HS-27A (cell line): ENCODE measurements at regions not wholly inside any gene's neighbourhood (a gene's known extent, or its start where the extent isn't known, plus 50 kb on each side); places are given as distances from the start of the nearest gene placed in this dataset.
A peak's percentile ranks its signal among the peaks of the same experiment; 100 is the strongest.

Experiments used
- DNase-seq: peaks from one replicate; pipeline ENCODE4 v3.0.0-alpha.2; 2012; ENCODE audit warnings: low read depth, missing footprints

DNA sequence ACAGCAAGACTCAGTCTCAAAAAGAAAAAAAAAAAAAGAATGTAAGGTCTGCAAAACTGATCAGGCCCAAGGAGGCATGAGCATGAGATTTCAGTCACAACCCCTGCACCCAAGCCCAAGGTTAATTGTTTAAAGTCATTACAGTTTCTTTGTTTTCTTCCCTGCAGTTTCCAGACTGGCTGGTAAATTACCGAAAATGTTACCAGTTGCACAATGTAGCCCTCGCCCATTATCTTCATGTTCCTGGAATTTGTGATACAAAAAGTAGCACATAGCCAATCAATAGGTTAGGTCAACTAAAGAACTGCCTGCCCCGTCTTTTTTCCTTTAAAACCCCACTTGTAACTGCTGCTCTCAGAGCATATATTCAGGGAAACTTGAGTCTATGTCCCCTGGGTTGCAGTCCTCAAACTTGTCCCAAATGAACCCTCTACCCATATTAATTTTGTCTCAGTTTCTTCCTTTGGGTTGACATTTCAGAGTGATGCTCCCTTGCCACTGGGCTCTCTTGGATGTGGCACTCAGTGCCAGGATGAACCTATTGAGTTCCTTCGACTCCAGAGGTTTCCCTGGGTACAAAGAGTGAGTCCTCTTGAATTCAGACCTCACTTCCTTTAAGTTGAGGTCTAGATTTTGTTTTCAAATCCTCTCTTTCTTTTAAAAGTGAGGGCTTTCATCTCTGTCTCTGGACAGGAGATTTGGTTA is 216.2 kb upstream of the HS6ST1 start:
- DNase-seq, result no peak

DNA sequence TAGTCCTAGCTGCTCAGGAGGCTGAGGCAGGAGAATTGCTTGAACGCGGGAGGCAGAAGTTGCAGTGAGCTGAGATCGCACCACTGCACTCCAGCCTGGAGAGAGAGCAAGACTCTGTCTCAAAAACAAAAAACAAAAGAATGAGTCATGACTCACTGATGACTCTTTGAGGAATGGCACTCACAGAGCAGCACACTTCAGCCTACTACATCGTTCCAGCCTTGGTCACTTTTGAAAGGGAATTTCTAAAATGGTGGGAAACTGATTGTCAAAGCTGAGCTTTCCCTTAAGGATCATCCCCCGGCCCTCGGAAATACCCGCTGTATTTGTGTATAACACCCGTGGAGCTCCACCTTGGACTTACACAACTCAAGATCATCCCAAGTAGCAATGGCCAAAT is 217.3 kb upstream of the HS6ST1 start:
- DNase-seq, result peak; percentile 91

DNA sequence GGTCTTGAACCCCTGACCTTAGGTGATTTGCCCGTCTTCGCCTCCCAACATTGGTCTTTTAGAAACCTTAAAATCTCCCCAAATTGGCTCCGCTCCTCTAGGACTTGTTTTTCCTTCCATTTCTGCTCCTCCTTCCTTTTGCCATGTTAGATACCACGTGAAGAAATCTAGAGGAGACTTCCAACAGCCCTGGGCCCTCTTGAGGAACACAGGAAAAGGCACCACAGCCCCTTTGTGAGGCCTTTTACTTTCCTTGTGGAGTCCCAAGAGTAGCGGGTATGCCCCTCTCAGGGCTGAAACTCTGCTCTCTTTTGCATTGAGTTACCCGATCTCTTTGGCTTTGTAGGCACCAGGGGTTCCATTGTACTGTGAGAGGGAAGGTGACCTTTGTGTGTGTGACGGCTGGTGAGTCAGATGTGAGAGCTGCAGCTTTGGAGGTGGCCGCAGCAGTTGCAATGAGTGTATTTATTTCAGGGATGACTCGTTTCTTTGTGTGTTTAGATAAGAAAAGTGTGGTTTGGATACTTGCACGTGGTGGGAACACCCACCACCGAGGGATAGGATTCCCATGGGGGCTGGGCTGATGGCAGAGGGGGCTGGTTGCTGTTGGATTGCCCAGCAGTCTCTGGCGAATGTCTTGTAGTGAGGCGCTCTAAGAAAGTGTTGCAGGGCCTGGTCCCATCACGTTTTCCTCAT is 218.4 kb upstream of the HS6ST1 start:
- DNase-seq, result peak; percentile 99

DNA sequence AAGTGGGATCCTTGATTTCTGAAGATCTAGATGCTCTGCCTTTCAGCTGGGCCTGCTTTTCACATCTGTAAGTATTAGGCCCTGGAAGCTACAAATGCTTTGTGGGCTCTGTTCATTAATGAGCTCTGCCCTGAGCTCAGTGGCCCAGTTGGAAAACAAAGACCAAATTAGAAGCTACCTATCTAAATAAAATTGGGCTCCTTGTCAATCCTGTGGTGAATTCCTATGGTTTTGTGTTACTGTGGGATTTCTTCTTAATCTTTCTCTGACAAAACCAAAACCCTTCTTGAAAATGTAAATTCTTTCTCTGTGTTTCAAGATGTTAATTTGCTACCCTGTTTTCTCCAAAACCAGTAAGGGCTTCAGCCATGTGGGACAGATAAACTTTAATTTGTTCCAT is 219.0 kb upstream of the HS6ST1 start:
- no peak for DNase-seq

DNA sequence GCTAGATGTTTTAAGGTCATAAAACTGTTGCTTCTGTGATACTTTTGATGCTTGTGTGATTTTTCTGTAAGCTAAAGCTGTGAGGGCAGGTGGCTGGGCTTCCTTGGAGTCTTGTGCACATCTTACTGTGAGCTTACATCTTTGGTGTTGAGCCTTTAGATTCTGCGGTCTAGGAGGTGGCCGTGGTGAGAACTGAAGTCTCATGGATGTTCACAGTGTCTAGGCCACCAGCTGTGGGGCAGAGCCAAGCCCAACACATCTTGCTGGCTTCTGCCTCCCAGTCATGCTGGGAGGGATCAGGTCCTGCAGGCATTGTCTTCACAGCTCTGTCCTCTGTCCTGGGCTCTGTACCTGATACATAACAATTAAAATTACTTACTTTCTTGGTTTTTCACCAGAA is 219.7 kb upstream of the HS6ST1 start:
- DNase-seq, result no peak

DNA sequence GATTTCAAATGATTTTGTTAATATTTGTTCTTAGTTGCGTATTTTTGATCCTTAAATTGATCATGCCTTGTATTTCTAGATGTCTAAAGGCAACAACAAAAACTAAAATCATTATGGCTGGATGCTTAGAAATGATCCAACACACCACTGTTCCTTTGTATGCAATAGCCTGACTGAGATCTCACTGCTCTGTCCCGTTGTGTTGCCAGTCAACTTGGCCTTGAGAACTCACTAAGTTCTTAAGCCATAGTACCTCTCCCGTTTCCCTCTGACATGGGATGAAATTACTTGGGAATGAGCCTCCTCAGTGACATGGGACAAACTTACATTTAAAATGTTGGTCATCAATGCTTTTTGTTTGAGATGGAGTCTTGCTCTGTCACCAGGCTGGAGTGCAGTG is 222.0 kb upstream of the HS6ST1 start:
- no peak for DNase-seq

DNA sequence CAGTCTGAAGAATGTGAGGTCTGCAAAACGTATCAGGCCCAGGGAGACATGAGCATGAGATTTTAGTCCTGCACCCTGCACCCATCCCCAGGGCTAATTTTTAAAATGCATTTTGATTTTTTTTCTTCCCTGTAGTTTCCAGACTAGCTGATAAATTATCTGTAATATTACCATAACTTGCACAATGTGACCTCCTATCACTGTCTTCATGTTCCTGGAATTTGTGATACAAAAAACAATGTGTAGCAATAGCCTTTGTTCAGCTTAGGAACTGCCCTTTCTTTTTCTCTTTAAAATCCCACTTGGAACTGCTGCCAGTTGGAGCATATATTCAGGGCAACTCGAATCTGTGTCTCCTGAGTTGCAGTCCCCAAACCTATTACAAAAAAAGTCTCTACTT is 222.8 kb upstream of the HS6ST1 start:
- no peak for DNase-seq

DNA sequence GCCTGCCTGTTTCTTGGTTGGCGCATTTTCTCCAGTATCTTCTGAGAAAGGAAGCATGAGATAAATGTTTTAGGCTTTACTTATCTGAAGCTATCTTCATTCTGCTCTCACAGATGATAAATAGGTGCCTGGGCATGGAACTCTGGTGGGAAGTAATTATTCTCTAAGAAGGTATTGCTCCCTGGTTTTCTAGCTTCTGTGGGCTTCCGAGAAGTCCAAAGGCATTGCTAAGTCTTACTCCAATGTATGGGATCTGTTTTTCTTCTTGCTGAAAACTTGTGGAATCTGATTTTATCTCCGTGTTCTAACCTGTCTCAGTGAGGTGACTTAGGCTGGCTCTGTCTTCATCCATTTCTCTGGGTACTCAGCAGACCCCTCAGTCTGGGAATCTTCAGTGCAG is 224.4 kb upstream of the HS6ST1 start:
- DNase-seq, result no peak

DNA sequence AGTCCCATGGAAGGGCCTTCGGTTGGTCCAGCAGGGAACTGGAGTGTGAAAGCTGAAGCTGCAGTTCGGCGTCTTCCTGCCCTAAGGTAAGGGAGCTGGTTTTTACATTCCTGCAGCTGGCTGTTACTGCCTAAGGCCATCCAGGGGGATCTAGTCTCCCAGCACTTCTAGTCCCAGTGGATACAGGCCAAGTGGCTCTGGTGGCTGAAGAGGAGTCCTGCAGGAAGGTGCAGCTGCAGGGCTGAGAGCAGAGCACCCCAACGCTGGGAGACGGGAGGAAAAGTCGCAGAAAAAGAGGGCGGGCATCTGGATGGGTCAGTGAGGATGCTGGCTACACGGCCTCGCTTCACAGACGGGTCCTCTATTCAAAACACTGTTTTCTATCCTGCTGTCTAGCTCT is 225.0 kb upstream of the HS6ST1 start:
- no peak for DNase-seq

DNA sequence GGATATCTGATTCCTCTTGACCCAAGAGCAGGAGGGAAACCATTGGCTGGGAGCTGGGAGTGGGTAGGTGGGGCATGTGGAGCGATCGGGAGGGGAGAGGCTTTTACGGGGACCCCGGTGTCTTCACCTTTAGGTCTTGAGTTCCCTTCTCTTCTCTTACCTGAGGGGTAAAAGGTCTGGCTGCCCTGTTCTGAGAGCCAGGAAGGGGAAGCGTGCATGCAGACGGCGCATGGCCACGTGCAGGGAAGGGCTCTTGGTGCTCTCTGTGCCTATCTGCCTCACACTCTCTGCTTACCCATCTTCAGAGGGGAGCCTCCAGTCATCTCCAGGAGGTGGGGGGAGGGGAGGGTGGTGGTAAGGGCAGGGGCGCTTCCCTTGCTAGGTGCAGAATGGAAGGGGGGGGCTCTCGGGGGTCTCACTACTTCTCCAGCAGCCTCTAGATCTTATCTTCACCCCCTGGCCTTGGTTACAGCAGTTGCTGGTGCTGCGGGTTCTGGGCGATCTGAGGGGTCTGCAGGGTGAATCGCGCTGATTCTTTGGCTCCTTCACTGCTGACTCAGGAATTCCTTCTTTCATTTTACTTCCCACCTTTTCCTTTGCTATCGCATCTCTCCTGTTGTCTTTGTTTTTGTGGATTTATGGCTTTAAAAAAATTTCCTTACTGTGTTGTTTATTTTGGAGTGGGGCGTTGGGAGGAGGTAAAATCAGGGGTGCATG is 225.8 kb upstream of the HS6ST1 start:
- no peak for DNase-seq

DNA sequence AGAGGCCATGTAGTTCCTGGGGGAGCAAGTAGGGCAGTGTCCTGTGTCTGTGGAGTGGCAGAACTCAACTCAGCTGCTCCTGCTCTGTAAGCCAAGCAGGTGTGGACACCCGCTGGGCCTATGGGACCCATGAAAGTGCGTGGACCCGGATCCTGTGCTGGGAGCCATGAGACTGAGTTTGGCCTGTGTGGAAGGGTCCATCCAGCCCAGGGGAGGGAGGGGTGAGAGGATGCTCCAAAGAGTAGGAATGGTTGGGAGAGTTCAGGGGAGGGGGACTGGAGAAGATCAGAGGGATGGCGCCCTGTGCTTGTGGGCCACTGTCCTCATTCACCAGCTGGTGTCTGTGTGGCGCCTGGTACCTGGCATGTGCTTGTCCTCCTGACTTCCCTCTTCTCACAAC is 226.4 kb upstream of the HS6ST1 start:
- no peak for DNase-seq

DNA sequence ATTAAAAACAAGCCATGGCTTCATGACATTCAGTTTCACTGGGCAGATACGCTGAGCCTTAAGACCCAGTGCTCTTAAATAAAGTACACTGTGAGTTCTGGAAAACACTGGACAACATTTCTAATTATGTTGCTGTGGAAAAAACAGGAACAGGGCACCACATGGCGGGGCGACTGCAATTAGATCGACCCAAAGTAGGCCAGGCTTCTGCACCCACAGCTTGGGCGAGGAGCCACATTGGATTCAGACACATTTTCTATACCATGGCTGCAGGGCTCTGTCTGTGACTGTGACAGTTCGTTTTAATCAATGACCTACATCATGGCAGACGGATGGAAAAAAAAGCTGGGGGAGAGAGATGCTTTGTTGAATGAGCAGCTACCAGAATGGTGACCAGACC is 227.2 kb upstream of the HS6ST1 start:
- no peak for DNase-seq

DNA sequence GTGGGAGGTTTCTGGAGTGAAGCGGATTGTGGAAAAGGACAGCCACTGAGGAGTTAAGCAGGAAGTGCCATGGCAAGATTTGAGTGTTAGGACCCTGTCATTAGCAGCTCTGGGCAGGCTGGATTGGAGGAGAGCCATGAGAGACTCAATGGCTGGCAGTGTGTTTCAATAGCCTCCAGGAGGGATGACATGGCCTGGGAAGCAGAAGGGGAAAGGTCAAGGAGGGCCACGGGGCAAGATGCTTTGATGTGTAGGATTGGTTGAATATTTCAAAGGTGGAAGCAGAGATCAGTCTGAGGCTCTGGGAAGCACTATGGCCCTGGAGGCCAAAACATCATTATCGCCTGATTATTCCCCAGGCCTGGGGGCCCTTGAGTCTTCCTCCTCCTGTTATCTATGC is 229.0 kb upstream of the HS6ST1 start:
- DNase-seq, result no peak

DNA sequence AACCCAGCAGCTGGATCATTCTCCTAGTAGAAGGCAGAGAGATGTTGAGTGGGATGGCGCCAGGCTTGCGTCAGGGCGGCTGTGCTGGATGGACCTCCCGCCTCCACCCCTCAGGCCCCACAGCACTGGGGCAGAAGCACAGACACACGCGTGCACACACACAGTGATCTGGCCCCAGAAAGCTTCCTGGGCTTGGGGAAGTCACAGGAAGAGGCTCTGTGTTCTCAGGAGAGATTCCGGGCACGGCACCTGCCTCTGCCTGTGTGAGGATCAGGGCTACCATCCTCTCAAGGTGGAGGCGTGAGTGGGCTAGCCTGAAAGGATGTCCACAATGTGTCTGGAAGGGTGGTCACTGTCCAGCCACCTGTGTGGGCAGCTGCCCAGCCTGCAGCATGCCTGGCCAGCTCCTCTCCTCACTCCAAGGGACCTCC is 229.8 kb upstream of the HS6ST1 start:
- DNase-seq, result no peak

DNA sequence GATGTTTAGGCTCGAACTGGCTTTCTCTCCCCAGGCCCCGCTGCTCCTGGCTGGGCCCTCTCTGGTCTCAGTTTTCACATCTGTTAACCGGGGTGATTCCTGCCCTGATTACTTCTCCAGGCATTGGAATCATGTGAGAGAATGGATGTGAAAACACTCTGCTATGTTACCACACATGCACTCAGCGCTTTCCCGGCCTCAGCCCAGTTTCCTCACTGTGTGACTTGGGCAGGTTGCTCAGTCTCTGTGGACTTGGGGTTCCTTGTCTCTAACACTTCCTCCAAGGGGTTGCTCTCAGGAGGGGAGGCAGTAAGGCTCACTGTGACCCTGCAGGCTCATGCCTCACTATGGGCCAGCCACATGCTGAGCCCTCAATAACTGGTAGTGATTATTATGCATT is 230.4 kb upstream of the HS6ST1 start:
- no peak for DNase-seq

DNA sequence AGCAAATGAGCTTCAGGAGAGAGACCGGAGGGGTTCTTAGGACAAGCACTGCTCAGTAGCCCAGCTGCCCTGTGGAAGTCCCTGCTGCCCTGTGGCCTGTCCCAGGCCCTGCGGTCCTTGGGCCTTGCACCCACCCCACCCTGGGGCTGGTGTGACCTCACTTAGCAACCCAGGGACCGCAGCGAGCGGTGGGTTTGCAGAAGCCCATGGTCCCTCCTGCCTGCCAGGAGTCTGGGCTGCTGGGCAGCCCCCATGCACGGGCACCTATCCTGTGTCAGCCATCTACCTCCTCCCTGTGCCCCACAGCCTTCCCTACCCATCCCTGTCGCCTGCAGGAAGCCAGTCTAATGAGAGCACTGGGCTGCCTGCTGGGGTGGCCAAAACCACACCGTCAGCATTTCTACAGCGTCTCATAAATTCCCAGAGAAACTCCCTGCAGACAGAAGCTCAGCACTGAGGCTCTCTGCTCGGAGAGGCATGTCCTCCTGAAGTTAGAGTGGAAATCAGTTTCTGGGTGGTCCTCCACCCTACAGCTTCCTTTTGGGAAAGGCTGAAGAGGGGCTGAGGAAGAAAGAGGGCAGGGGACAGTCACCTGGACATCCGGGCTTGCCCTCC is 231.1 kb upstream of the HS6ST1 start:
- no peak for DNase-seq

DNA sequence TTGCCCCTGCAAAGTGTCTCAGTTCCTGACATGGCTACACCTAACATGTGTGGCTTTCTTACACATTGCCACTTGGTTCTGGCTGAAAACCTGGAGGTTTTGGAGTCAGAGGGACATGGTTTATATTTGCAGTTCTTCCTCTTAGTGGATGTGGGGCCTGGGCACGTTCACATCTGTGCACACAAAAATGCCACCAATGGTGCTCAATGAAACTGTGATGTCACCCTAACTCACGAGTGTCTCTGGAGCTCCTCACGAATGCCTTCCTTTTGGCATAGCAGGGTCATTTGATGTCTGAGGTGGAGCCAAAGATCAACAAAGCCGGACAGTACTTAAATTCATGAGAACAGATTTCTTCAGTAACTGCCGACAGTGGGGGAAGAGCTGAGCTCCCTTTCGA is 231.7 kb upstream of the HS6ST1 start:
- no peak for DNase-seq

DNA sequence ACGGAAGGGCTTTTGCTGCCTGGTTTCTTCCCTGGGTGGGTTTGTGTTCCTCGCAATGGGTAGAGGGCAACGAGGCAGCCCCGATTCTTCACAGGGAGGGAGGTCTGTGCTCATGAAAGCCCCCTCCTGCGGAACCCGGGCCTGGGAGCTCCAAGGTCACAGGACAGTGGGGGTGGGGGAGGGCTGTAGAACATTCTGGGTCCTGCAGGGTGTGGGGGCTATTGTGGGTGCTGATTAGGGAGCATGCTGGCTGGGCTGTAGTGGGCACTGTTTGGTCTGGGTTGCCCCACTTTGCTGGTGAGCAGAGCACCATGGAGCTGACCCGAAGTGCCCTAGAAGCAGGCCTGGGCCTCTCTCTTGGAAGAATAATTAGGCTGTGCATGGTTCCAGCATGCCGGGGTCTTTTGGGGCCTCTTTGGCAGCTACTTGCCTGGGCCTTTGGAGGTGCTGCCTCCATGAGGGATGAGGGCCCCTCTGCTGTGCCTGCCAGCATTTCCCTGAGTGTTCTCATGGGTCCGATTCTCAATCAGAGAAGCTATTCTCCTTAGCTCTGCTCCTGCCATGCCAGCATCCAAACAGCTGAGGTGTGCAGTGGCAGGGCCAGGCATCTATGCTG is 232.2 kb upstream of the HS6ST1 start:
- DNase-seq, result no peak

DNA sequence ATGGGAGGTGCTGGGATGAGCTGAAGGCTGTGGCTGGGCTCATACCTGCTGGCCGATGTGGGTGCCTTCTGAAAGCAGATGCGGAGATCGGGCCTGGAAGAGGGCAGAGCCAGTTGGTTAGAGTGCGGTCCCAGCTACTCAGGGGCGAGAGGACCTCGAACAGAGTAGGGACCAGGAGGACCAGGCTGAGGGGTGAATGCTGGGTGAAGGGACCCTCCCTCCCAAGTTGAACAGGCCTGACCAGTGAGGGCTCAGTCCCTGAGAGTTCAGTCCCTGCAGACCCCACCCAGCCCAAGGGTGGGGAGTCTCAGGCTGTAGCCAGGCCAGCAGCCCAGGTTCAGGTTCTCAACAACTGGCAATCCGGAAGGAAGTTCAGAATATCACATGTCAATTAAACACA is 232.8 kb upstream of the HS6ST1 start:
- DNase-seq, result no peak

DNA sequence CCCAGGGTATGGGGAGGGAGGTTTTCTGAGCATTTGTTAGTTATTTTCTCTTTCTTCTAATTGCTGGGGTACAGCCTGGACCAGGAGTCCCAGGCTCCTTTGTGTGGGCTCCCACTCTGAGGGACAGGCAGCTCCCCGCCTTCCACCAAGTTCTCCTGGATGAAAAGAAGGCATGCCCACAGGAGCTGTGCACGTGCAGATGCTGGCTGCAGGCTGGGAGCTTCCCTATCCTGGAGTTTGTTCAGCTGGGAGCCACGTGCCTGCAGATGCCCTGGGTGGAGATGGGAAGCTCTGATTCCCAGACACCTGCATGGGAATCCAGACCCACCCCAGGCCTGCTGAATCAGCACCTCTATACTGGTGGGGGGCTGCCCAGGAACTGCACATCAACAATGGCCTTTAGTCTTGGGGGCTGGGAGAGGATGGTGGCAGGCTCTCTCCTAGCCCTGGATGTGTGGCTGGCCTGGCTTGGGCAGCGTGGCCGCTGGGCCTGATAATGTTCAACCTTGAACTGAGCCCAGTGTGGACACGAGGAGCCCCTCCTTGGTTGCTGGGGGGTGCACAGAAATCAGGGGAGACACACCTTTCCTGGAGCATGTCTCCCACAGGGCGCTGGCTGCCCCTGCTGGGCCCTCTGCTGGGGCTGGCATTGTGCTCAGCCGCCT is 233.6 kb upstream of the HS6ST1 start:
- DNase-seq, result no peak

DNA sequence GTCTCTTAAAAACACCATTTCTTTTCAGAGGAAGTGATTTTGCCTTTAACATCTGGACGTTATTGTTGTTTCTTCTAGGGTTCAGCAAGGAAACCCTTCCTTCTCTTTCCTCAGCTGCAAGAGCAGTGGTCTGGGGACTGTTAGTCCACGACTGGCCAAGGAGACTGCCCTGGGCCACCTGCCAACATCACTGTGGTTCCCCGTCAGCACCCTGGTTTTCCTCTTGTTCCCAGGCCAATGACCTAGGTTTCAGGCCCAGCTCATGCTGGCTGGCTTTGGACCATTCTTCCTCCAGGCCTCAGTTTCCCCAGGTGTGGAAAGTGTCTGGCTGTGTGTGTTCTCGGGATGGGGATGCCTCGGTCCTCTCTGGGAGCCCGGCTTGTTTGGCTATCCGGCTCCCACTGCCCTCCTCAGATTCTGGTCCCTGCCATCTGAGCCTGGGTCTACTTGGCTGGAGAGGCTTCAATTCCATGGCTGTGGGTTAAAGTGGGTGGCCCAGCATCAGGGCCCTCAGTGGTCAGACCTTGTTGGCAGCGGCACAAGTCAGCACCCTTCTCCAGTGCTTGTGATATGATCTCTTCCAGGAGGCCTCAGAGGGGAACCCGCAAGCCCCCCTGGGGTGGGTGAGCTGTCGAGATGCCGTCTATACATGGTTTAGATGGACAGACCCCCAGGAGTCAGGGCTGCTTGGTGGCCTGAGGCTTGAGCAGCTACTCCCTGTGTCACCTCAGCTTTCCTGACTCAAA is 234.3 kb upstream of the HS6ST1 start:
- DNase-seq, result no peak
